Mononuclear cell (primary cell): ENCODE measurements at regions not wholly inside any gene's neighbourhood (a gene's known extent, or its start where the extent isn't known, plus 50 kb on each side); places are given as distances from the start of the nearest gene placed in this dataset.
"Not testable (repeated sequence)": the region's sequence is repeated elsewhere in the genome, so short reads cannot be mapped to it uniquely, and the experiment has no call there.

ENCODE experiments used
- H3K27me3 ChIP-seq: 2 replicates; pipeline ENCODE4 v1.6.0; 2011; ENCODE audit warnings: low read length, control low read depth; ENCODE audit not compliant: insufficient read depth
- H3K4me1 ChIP-seq: 2 replicates; pipeline ENCODE4 v1.5.1; 2011; ENCODE audit warnings: mild to moderate bottlenecking, low read length, control low read depth; ENCODE audit not compliant: insufficient read depth
- H3K4me3 ChIP-seq: 2 replicates; pipeline ENCODE4 v1.5.1; 2011; ENCODE audit warnings: mild to moderate bottlenecking, low read length, moderate library complexity
- H3K9me3 ChIP-seq: 2 replicates; pipeline ENCODE4 v1.5.1; 2011; ENCODE audit warnings: low read depth, mild to moderate bottlenecking, control low read depth, low read length

- peaks cover 8% of the 10 kb centered on the region for H3K9me3 ChIP-seq
- H3K27me3 ChIP-seq = no peaks in the 10 kb centered on the region
Observed at GRCh38 chr4:130922955-130923354, 1827.0 kb downstream of the C4orf33 start.

DNA sequence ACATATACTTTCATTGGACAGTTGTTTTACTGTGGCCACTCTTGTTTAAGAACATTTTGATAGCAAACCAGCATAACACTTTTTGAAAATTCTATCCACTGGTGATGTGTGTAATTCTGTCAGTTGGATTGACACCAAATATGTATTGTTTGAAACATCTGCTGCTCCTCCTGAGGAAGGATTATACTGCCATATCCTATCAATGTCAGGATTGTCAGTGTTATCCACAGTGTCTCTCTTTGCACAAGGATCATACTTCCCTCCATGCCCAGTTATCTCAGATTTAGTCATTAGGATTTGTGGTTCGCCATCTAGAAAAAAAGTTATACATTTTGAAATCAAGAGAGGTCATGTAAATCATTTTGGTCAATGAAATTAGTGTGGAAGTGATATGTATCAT, 1859.6 kb downstream of the C4orf33 start:
- H3K4me1 ChIP-seq = no peaks in the 10 kb centered on the region
- H3K4me3 ChIP-seq = no peak overlapping the region
- H3K9me3 ChIP-seq = no peaks in the 10 kb centered on the region
- no peaks in the 10 kb centered on the region for H3K27me3 ChIP-seq

More at GRCh38 chr4:130922955-130923354, 1827.0 kb downstream of the C4orf33 start:
- Histone ChIP-seq H3K4me3 (no peak overlapping the region), H3K4me1 (no peaks in the 10 kb centered on the region)

DNA sequence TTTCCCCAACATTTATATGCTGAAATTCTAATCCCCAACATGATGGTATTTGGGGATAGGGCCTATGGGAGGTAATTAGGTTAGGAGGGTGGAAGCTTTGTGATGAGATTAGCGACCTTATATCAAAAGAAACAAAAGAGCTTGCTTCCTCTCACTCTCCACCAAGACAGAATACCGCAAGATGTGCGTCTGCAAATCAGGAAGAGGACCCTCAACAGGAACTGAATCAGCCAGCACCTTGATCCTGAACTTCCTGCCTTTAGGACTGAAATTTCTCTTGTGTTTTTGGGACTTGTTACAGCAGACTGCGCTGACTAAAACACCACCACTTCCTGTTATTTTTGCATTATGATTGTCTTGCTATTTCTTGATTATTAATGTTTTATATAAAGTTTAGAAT, 1889.4 kb downstream of the C4orf33 start:
- Histone ChIP-seq H3K4me1 (no peaks in the 10 kb centered on the region), H3K9me3 (no peaks in the 10 kb centered on the region), H3K27me3 (no peaks in the 10 kb centered on the region), H3K4me3 (no peak overlapping the region)

DNA sequence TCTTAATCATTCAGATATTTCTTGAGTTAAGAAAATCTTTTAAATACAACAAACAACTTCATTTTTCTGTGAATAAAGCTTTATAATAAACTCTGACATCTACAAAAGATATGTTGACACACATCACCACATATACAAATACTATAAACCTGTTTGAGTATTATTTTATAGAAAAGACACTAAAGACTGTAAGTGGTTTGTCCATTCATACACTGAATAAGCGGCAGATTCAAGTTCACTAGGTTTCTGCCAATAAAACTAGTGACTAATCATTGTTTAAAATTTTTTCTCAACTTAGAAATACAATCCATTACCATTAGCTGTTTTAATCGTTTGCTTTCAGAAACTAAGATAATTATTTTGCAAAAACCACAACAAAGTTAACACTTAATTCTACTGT, 1900.0 kb downstream of the C4orf33 start:
- no peaks in the 10 kb centered on the region for H3K9me3 ChIP-seq
- H3K27me3 ChIP-seq = no peaks in the 10 kb centered on the region
- no peaks in the 10 kb centered on the region for H3K4me1 ChIP-seq
- no peak overlapping the region for H3K4me3 ChIP-seq

GRCh38 chr4:131001371-131001770, 1905.4 kb downstream of the C4orf33 start:
- Histone ChIP-seq H3K4me3 (no peak overlapping the region), H3K27me3 (no peaks in the 10 kb centered on the region), H3K9me3 (no peaks in the 10 kb centered on the region), H3K4me1 (no peaks in the 10 kb centered on the region)

DNA sequence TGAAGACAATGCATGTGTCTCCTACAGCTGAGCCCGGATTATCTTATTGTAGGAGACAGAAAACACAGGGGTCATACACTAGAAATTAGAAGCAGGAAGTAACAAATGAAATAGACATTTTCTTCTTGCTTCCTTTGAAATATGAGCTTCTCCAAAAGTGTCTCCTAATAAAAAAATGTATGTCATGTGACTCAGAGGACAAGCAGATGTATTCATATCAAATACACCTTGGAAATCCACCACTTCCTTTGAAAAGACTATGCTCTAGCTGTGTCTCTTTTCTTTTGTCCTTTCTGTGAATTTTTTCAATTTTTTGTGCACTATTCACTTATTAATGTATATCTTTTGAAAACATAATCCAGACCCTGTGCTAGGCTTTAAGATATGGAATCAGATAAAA, 1906.2 kb downstream of the C4orf33 start:
- no peak overlapping the region for H3K4me3 ChIP-seq
- H3K27me3 ChIP-seq = no peaks in the 10 kb centered on the region
- no peaks in the 10 kb centered on the region for H3K4me1 ChIP-seq
- H3K9me3 ChIP-seq = no peaks in the 10 kb centered on the region

GRCh38 chr4:131006388-131006787, 1910.4 kb downstream of the C4orf33 start:
- Histone ChIP-seq H3K9me3 (no peaks in the 10 kb centered on the region), H3K4me1 (no peaks in the 10 kb centered on the region), H3K27me3 (no peaks in the 10 kb centered on the region), H3K4me3 (no peak overlapping the region)

DNA sequence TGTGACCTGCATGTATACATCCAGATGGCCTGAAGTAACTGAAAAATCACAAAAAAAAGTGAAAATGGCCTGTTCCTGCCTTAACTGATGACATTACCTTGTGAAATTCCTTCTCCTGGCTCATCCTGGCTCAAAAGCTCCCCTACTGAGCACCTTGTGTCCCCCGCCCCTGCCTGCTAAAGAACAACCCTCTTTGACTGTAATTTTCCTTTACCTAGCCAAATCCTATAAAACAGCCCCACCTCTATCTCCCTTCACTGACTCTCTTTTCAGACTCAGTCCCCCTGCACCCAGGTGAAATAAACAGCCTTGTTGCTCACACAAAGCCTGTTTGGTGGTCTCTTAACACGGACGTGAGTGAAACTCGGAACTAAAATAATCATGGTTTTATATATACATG, 1916.0 kb downstream of the C4orf33 start:
- not testable (repeated sequence) for H3K9me3 ChIP-seq, H3K4me3 ChIP-seq, H3K4me1 ChIP-seq, H3K27me3 ChIP-seq

- H3K9me3 ChIP-seq = no peaks in the 10 kb centered on the region
- no peaks in the 10 kb centered on the region for H3K27me3 ChIP-seq
- H3K4me1 ChIP-seq = no peaks in the 10 kb centered on the region
- no peak overlapping the region for H3K4me3 ChIP-seq
Observed at GRCh38 chr4:131013226-131013625, 1917.3 kb downstream of the C4orf33 start.

DNA sequence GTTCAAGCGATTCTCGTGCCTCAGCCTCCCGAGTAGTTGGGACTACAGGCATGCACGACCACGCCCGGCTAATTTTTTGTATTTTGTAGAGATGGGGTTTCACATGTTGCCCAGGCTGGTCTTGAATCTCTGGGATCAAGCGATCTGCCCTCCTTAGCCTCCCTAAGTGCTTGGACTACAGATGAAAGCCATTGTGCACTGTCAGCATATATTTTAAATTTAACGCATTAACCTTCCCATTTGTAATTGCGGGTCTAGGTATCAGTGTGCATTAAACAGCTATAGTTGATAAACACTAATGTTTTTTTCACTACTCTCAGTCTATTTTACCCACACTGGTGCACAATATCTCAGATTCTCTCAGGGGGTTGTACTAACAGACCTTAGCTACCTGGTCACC, 1930.8 kb downstream of the C4orf33 start:
- Histone ChIP-seq H3K27me3 (no peaks in the 10 kb centered on the region), H3K9me3 (no peaks in the 10 kb centered on the region), H3K4me1 (no peaks in the 10 kb centered on the region), H3K4me3 (no peak overlapping the region)

- H3K4me1 ChIP-seq = no peaks in the 10 kb centered on the region
- H3K9me3 ChIP-seq = no peaks in the 10 kb centered on the region
- H3K4me3 ChIP-seq = no peak overlapping the region
- H3K27me3 ChIP-seq = no peaks in the 10 kb centered on the region
Observed at GRCh38 chr4:131044368-131044767, 1948.4 kb downstream of the C4orf33 start.

- Histone ChIP-seq H3K4me3 (no peak overlapping the region), H3K9me3 (no peaks in the 10 kb centered on the region), H3K27me3 (no peaks in the 10 kb centered on the region), H3K4me1 (no peaks in the 10 kb centered on the region)
Observed at GRCh38 chr4:131046821-131047220, 1950.9 kb downstream of the C4orf33 start.

DNA sequence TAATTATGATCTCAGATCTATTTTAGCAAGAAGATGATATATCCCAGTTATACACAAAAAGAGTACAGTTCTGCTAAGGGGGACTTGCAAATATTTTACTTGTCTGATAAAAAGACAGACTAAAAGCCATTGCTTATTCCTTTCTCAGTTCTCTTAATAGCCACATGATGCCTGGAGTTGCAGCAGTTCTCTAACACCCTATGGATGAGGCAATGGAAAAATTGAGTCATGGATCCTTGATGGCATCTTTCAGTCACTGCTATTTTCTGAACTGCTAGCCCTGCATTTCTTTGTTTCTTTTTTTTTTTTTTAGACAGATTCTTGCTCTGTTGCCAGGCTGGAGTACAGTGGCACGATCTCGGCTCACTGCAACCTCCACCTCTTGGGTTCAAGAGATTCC, 1956.7 kb downstream of the C4orf33 start:
- Histone ChIP-seq H3K27me3 (no peaks in the 10 kb centered on the region), H3K4me3 (no peak overlapping the region), H3K9me3 (no peaks in the 10 kb centered on the region), H3K4me1 (no peaks in the 10 kb centered on the region)

DNA sequence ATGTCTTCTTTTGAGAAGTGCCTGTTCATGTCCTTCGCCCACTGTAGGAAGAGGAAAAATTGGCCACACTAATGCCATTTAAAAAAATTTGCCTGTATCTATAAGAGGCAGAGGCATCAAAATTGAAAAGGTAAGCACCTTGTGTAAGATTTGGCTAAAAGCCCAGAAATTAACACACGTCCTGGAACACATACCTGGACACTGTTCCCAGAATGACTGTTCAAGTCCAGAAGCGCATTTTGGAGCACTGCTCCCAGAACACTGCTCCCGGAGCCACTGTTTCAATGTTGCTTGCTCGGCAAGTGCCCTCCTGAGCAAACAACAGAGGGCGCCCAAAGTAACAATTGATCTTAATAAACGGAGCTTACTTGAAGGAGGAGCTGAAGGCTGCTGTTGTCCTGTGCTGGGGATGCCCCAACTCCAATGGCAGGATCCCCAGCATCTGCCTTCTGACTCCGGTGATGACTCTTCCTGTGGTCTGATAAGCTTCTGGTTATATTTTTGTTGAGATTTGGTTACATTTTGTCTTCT, 1958.6 kb downstream of the C4orf33 start:
- H3K27me3 ChIP-seq = no peaks in the 10 kb centered on the region
- H3K4me3 ChIP-seq = no peak overlapping the region
- no peaks in the 10 kb centered on the region for H3K9me3 ChIP-seq
- H3K4me1 ChIP-seq = no peaks in the 10 kb centered on the region

DNA sequence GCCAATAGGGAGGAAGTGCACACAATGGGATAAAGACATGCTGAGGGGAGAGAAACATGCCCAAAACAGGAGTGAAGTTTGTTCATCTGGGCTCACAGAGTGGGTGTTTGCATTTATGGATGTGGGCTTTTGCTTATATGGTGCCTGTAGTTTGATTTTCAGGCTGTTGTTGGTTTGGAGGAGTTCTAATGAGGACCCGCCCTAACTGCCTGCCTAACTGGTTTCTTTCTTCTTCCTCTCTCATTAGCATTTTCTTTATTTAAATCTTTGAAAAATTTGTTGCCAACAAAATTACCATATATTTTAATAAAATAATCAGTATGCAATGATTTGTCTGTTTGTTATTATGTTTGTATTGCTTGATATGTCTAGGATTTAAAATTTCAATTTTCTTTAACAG, 1965.8 kb downstream of the C4orf33 start:
- no peaks in the 10 kb centered on the region for H3K4me1 ChIP-seq
- H3K4me3 ChIP-seq = no peak overlapping the region
- H3K9me3 ChIP-seq = no peaks in the 10 kb centered on the region
- no peaks in the 10 kb centered on the region for H3K27me3 ChIP-seq

DNA sequence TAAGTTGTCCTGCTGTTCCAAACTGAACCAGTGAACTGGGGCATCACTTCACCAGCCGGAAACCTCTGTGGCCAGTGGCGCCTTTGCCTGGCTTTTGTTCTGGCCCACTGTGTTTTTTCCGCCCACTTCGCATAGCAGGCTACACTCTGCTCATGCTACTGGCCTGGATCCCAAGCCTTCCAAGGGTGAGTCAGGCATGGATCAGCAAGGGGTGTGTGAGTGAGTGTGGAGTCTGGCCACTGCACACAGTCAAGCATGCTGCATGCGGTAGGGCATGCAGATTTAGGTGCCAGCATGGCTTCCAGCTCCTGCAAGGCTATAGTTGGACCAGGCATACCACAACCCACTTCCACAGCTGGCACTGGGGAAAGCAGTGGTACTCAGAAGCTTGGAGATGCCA, 1967.9 kb downstream of the C4orf33 start:
- Histone ChIP-seq H3K4me3 (no peak overlapping the region), H3K27me3 (no peaks in the 10 kb centered on the region), H3K9me3 (no peaks in the 10 kb centered on the region), H3K4me1 (no peaks in the 10 kb centered on the region)

DNA sequence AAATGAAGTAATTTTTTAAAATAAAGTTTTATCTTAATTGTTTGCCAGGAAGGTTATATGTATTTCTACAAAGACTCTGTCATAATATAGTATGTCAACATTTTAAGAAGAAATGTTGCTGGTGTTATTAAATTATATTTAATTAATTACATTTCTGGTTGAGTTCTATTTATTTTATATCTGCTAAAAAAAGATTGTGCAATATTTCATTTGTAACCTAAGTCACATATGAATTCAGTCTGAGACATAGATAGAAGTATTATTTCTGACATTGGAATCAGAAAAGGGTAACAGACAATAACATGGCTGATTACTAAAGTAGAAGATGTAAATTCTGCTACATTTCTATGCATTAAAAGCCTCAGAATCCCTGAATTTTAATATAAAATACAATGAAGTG, 1985.1 kb downstream of the C4orf33 start:
- Histone ChIP-seq H3K9me3 (no peaks in the 10 kb centered on the region), H3K27me3 (no peaks in the 10 kb centered on the region), H3K4me3 (no peak overlapping the region), H3K4me1 (no peaks in the 10 kb centered on the region)
